ENCODE measurements at regions not wholly inside any gene's neighbourhood (a gene's known extent, or its start where the extent isn't known, plus 50 kb on each side); places are given as distances from the start of the nearest gene placed in this dataset.
A peak's percentile ranks its signal among the peaks of the same experiment; 100 is the strongest.
"Not testable (repeated sequence)": the region's sequence is repeated elsewhere in the genome, so short reads cannot be mapped to it uniquely, and the experiment has no call there.

DNA sequence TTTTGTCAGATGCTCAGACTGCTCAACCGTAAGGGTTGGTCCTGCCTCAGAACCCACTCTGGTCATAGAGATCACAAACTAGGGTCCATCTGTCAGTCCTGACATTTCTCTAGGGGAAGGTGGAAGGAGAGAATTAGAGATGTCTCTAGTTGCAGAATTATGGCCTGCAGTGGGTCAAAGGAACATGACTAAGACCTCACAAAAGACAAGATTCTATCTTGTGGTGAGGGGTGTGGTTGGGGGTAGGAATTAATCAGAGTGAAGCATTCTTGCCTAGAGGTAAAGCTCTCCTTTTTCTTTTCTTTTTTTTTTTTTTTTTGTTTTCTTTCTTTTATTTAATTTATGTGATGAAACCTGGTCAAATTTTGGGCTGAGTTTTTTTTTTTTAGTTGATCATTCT, 558.1 kb downstream of the CD109 start:
- H3K9me3 Mint-ChIP-seq; H3K4me1 Mint-ChIP-seq (ENCODE audit: low read depth); H3K36me3 Mint-ChIP-seq (ENCODE audit: insufficient read depth in 2 of 2); H3K27me3 Mint-ChIP-seq (ENCODE audit: low read depth); DNase-seq; H3K4me3 Mint-ChIP-seq; H3K27ac Mint-ChIP-seq: not testable (repeated sequence)
- ATAC-seq (replicated peaks in 1 of 2): peak; percentile 75 to 79

DNA sequence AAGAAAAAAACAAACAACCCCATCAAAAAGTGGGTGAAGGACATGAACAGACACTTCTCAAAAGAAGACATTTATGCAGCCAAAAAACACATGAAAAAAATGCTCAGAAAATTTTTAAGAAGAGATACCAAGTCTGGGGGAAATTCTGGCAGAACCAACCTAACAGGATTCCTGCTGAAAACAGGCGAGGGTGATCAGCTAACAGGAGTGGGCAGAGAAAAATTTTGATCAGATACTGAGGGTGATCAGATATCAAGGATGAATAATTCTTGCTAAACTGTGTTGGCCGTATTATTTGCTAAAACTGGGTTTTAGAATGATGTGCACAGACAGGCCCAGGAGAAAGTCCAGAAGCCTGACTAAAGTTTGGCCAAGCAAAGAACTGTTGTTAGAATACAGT, 557.3 kb downstream of the CD109 start:
- Mint-ChIP-seq H3K27ac (no peak overlapping the region), H3K27me3 (ENCODE audit: low read depth) (no peaks in the 10 kb centered on the region), H3K4me3 (no peak overlapping the region), H3K4me1 (ENCODE audit: low read depth) (no peaks in the 10 kb centered on the region), H3K9me3 (peaks cover 0 to 2% of the 10 kb centered on the region in 2 donors), H3K36me3 (ENCODE audit: insufficient read depth in 2 of 2) (no peaks in the 10 kb centered on the region)
- ATAC-seq (replicated peaks in 1 of 2) (no peak), DNase-seq (no peak)

DNA sequence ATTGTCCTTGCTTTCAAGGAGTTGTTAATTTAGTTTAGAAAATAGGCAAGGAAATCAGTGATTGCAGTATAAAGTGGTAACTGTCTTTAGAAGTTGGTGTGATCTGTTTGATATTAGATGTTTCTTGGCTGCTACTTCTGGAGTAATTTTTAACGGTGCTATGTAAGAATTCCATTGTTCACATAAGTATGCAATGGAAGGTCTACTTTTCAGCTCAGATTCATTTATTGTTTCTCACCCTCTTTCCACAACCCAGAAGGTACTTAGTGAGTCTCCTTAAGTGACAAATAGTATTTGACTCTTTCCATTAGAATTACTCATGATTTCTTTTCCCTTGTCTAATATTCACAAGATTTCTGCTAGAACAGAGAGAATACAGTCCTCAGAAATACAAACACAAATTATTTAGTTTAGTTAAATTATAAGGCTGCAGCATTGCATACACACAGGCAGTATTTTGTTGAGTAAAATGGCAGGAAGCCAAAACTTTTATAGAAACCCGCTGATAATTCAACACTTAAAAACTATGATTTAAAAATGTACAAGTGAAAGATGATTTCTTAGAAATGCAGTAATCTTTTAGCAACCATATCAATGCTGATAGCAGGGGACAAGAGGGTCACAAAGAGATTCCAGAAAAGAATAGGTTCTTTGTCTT, 554.3 kb downstream of the CD109 start:
- Mint-ChIP-seq H3K36me3 (ENCODE audit: insufficient read depth in 2 of 2) (no peaks in the 10 kb centered on the region), H3K27me3 (ENCODE audit: low read depth) (no peaks in the 10 kb centered on the region), H3K4me3 (no peak overlapping the region), H3K4me1 (ENCODE audit: low read depth) (no peaks in the 10 kb centered on the region), H3K27ac (no peak overlapping the region), H3K9me3 (peaks cover 1 to 2% of the 10 kb centered on the region in 2 donors)
- DNase-seq (no peak), ATAC-seq (replicated peaks in 1 of 2) (no peak)

DNA sequence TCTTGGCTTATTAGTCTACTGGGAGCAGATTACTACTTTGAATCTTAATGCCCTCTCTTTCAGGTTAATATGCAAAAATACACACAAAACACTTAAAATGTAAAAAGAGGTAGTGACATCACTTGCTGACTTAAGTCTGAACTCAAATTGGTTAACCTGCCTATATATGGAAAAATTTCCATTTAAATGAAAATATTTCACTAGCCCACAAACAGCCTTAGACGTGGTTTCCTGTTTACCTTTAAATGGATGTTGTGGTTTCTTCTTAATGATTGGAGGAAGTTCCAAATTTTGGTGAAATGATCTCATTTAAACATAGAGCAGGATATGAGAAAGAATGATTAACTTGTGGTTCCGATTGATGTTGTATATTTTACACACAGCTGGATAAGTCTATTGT, 553.7 kb downstream of the CD109 start:
- Mint-ChIP-seq H3K9me3 (peaks cover 1 to 2% of the 10 kb centered on the region in 2 donors), H3K4me3 (no peak overlapping the region), H3K4me1 (ENCODE audit: low read depth) (no peaks in the 10 kb centered on the region), H3K27me3 (ENCODE audit: low read depth) (no peaks in the 10 kb centered on the region), H3K36me3 (ENCODE audit: insufficient read depth in 2 of 2) (no peaks in the 10 kb centered on the region), H3K27ac (no peak overlapping the region)
- no peak for DNase-seq
- ATAC-seq (replicated peaks in 1 of 2): no peak

DNA sequence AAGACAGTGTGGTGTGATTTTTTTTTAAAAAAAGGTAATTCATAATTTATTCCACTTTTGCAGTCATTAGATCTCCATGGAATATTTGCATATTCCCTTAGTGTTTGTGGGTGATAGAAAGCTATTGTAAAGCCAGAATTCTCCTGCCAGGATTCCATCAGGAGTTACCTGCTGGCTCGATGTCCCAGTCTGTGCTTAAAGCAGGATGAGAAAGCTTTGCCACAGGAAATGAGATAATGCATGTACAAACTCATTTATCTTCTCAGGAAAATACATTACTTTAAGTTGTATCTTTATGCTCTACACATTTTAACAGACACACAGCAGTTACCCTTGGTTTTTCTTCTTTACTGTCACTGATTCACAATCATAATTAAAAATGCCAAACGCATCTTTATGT, 553.0 kb downstream of the CD109 start:
- H3K4me3 Mint-ChIP-seq: no peak overlapping the region
- no peak for ATAC-seq (replicated peaks in 1 of 2)
- H3K9me3 Mint-ChIP-seq: peaks cover 3 to 6% of the 10 kb centered on the region in 2 donors
- DNase-seq: no peak
- H3K27ac Mint-ChIP-seq: no peak overlapping the region
- H3K4me1 Mint-ChIP-seq (ENCODE audit: low read depth): no peaks in the 10 kb centered on the region
- no peaks in the 10 kb centered on the region for H3K27me3 Mint-ChIP-seq (ENCODE audit: low read depth)
- H3K36me3 Mint-ChIP-seq (ENCODE audit: insufficient read depth in 2 of 2): no peaks in the 10 kb centered on the region

DNA sequence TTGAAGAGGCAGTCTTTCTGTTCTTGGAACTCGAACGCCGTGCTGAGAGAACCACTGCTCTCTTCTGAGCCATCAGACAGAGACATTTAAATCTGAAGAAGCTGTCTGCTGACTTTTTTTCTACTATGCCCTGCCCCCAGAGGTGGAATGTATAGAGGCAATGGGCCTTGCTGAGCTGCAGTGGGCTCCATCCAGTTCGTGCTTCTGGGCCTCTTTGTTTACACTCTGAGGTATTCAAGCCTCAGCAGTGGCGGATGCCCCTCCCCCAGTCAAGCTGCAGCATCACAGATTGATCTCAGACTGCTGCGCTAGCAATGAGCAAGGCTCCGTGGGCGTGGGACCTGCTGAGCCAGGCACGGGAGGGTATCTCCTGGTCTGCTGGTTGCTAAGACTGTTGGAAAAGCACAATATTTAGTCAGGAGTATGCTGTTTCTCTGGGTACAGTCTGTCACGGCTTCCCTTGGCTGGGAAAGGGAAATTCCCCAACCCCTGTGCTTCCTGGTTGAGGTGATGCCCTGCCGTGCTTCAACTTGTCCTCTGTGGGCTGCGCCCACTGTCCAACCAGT, 526.8 kb downstream of the CD109 start:
- no peaks in the 10 kb centered on the region for H3K36me3 Mint-ChIP-seq (ENCODE audit: insufficient read depth in 2 of 2)
- no peak for ATAC-seq (replicated peaks in 1 of 2)
- H3K27me3 Mint-ChIP-seq (ENCODE audit: low read depth): no peaks in the 10 kb centered on the region
- no peak overlapping the region for H3K27ac Mint-ChIP-seq
- peaks cover 7 to 15% of the 10 kb centered on the region in 2 donors for H3K9me3 Mint-ChIP-seq
- no peaks in the 10 kb centered on the region for H3K4me1 Mint-ChIP-seq (ENCODE audit: low read depth)
- H3K4me3 Mint-ChIP-seq: no peak overlapping the region
- no peak for DNase-seq

DNA sequence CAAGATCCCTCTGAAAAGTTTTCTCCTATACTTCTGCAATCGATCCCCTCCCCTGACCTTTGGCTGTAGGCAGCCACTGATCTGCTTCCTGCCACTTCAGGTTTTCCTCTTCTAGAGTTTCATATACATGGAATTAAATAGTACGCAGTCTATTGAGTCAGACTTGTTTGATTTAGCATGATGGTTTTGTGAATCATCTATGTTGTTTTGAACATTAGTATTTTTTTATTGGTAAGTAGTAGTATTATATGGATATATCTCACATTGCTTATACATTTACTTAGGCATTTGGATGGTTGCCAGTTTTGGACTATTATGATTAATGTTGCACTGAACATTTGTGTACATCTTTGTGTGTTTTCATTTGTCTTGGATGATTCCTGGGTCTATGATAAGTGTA, 518.0 kb downstream of the CD109 start:
- ATAC-seq (replicated peaks in 1 of 2): no peak
- H3K9me3 Mint-ChIP-seq: peaks cover 7 to 9% of the 10 kb centered on the region in 2 donors
- DNase-seq: no peak
- no peaks in the 10 kb centered on the region for H3K4me1 Mint-ChIP-seq (ENCODE audit: low read depth)
- H3K36me3 Mint-ChIP-seq (ENCODE audit: insufficient read depth in 2 of 2): no peaks in the 10 kb centered on the region
- H3K4me3 Mint-ChIP-seq: no peak overlapping the region
- H3K27ac Mint-ChIP-seq: no peak overlapping the region
- H3K27me3 Mint-ChIP-seq (ENCODE audit: low read depth): no peaks in the 10 kb centered on the region

DNA sequence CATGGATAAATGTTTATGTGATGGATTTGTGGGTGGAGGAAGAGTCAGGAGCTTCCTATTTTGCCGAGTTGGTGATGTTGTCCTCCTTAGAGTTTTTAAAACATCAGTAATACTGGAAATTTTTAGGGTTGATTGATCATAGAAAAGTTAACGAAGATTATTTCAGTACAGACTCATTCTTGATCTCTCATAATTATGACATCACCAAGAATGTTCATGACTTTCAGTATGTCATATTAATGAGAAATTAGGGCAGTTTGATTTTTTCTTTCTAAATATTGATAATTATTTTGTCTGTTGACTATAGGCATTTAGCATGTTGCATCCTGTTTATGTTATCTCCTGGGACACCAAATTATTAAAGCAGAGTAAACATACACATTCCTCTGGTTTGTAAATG, 512.2 kb downstream of the CD109 start:
- H3K4me1 Mint-ChIP-seq (ENCODE audit: low read depth): no peaks in the 10 kb centered on the region
- ATAC-seq (replicated peaks in 1 of 2): no peak
- no peak overlapping the region for H3K4me3 Mint-ChIP-seq
- H3K36me3 Mint-ChIP-seq (ENCODE audit: insufficient read depth in 2 of 2): no peaks in the 10 kb centered on the region
- DNase-seq: no peak
- no peak overlapping the region for H3K27ac Mint-ChIP-seq
- H3K27me3 Mint-ChIP-seq (ENCODE audit: low read depth): no peaks in the 10 kb centered on the region
- peaks cover 0 to 10% of the 10 kb centered on the region in 2 donors for H3K9me3 Mint-ChIP-seq

DNA sequence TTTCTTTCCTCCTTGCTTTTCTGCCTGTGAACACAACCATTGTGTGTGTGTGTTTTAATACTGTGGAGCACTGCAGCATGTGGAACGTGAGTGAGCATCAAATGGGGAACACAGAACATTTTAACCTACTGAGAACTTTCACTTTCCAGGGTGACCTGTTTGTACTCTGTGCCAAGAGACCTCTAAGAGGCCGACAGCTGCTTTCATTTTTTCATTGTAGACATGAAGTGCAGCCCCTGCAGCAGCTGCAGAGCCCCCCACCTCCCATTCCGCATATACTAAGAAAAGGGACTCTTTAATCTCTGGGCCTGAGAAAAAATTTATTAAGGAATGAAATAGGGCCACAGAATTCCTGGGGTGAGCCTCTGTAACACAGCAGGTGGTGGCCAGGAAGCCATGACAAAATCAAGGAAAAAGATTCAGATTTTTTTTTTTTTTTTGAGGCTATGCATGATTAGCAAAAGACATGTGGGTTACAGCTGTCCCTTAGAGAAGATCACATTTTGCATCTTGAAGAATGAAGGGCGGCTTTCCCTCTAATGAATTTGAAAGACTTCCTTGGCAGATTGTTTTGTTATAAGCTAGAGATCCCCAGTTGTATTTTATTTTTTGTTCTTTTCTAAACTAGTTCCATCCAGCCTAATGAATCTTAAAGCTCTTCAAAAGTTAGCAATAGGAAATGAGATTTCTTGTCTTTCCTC, 503.4 kb downstream of the CD109 start:
- H3K4me3 Mint-ChIP-seq: no peak overlapping the region
- ATAC-seq (replicated peaks in 1 of 2) (no peak), DNase-seq (no peak)
- no peak overlapping the region for H3K27ac Mint-ChIP-seq
- H3K9me3 Mint-ChIP-seq: peaks cover 0 to 2% of the 10 kb centered on the region in 2 donors
- no peaks in the 10 kb centered on the region for H3K27me3 Mint-ChIP-seq (ENCODE audit: low read depth)
- H3K36me3 Mint-ChIP-seq (ENCODE audit: insufficient read depth in 2 of 2): no peaks in the 10 kb centered on the region
- H3K4me1 Mint-ChIP-seq (ENCODE audit: low read depth): no peaks in the 10 kb centered on the region

DNA sequence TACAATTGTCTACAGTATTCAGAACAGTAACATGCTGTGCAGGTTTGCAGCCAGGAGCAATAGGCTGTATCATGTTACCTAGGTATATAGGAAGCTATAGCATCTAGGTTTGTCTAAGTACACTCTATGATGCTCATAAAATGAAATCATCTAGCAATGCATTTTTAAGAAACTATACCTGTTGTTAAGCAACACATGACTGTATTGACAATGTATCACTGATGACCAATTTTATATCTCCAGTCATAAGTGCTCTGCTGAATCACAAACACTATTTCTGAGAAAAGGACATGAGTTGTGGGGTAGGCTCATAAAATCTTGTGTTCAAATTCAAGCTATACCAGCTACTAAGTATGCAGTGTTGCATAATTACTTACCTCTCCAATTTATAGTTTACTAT, 501.3 kb downstream of the CD109 start:
- no peak overlapping the region for H3K27ac Mint-ChIP-seq
- H3K9me3 Mint-ChIP-seq: peaks cover 2% of the 10 kb centered on the region in 2 donors
- DNase-seq (no peak), ATAC-seq (replicated peaks in 1 of 2) (no peak)
- no peaks in the 10 kb centered on the region for H3K36me3 Mint-ChIP-seq (ENCODE audit: insufficient read depth in 2 of 2)
- H3K4me1 Mint-ChIP-seq (ENCODE audit: low read depth): no peaks in the 10 kb centered on the region
- no peak overlapping the region for H3K4me3 Mint-ChIP-seq
- H3K27me3 Mint-ChIP-seq (ENCODE audit: low read depth): no peaks in the 10 kb centered on the region

DNA sequence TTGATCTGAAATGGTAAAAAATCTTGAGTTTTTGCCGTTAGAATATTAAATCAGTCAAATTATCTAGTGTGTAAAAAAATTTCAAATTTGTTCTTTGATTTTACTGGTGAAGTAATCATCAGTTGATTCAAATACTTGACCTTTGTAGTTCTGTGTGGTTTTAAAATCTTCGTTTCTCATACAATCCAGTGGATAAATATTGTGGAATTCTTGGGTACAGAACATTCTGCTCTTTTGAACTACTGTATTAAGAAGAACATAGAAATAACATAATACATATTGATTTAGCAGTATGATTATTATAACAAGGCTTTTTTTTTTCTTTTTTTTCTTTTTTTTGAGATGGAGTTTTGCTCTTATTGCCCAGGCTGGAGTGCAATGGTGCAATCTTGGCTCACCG, 491.8 kb downstream of the CD109 start:
- Mint-ChIP-seq H3K27me3 (ENCODE audit: low read depth) (no peaks in the 10 kb centered on the region), H3K36me3 (ENCODE audit: insufficient read depth in 2 of 2) (no peaks in the 10 kb centered on the region), H3K4me1 (ENCODE audit: low read depth) (no peaks in the 10 kb centered on the region), H3K4me3 (no peak overlapping the region), H3K9me3 (peaks cover 0 to 6% of the 10 kb centered on the region in 2 donors), H3K27ac (no peak overlapping the region)
- no peak for DNase-seq
- no peak for ATAC-seq (replicated peaks in 1 of 2)

DNA sequence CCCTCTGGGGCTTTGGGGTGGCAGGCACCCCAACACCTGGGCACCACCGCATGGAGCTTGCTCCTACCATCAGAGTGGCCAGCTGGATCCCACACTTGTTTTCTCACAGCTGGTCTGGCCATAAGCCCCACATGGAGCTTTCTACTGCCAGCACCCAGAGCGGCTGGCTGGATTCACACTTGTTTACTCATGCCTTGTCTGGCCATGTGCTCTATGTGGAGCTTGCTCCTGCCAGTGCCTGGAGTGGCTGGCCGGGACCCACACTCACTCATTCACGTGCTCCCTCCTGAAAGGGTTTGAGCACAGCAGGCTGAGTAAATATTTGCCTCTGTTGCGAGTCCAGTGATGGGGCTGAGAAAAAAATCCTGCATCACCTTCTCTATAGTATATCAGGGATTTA, 487.0 kb downstream of the CD109 start:
- no peak for DNase-seq
- H3K4me3 Mint-ChIP-seq: no peak overlapping the region
- H3K27ac Mint-ChIP-seq: no peak overlapping the region
- peaks cover 1 to 7% of the 10 kb centered on the region in 2 donors for H3K9me3 Mint-ChIP-seq
- H3K27me3 Mint-ChIP-seq (ENCODE audit: low read depth): no peaks in the 10 kb centered on the region
- no peak for ATAC-seq (replicated peaks in 1 of 2)
- H3K4me1 Mint-ChIP-seq (ENCODE audit: low read depth): no peaks in the 10 kb centered on the region
- no peaks in the 10 kb centered on the region for H3K36me3 Mint-ChIP-seq (ENCODE audit: insufficient read depth in 2 of 2)

DNA sequence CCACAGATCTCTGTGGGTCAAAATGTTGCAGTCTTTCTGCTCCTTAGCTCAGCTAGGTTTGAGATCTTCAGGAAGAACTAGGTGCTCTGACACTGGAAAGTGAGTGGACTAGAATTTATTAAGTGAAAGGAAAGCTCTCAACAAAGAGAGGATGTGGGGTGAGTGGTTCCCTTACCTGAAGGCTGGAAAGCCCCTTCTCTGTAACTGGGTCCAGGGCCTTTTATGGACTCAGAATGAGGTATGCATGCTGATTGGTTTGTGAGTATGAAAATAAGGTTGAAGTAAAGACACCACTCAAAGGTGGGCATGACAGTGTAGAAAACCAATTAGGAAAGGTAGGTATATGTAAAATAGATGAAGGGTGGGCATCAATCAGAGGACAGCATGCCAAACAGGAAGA, 485.5 kb downstream of the CD109 start:
- H3K4me3 Mint-ChIP-seq: no peak overlapping the region
- H3K9me3 Mint-ChIP-seq: peaks cover 1 to 7% of the 10 kb centered on the region in 2 donors
- no peaks in the 10 kb centered on the region for H3K36me3 Mint-ChIP-seq (ENCODE audit: insufficient read depth in 2 of 2)
- DNase-seq: no peak
- H3K4me1 Mint-ChIP-seq (ENCODE audit: low read depth): no peaks in the 10 kb centered on the region
- ATAC-seq (replicated peaks in 1 of 2): no peak
- no peaks in the 10 kb centered on the region for H3K27me3 Mint-ChIP-seq (ENCODE audit: low read depth)
- H3K27ac Mint-ChIP-seq: no peak overlapping the region

DNA sequence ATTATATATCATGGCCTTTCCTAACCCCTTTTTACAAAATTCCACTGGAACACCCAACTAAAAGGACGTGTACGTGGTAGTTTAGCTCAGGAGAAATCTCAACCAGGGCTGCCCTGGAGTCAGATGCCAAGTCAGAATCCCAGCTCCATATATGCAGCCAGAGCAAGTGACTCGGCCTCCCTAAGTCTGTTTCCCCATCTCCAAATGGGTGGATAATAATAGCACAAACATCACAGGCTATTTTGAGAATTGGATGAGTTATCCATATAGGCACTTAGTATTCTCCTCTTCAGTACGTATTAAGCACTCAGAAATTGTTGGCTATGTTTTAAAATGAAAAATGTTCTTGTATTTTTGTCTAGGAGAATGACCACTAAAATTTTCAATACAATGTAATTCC, 481.5 kb downstream of the CD109 start:
- ATAC-seq (replicated peaks in 1 of 2): no peak
- H3K4me3 Mint-ChIP-seq: no peak overlapping the region
- H3K27me3 Mint-ChIP-seq (ENCODE audit: low read depth): no peaks in the 10 kb centered on the region
- no peak for DNase-seq
- no peaks in the 10 kb centered on the region for H3K36me3 Mint-ChIP-seq (ENCODE audit: insufficient read depth in 2 of 2)
- H3K27ac Mint-ChIP-seq: no peak overlapping the region
- H3K9me3 Mint-ChIP-seq: peaks cover 1 to 3% of the 10 kb centered on the region in 2 donors
- H3K4me1 Mint-ChIP-seq (ENCODE audit: low read depth): no peaks in the 10 kb centered on the region
